ENCODE measurements at regions not wholly inside any gene's neighbourhood (a gene's known extent, or its start where the extent isn't known, plus 50 kb on each side); places are given as distances from the start of the nearest gene placed in this dataset.

GRCh38 chr16:8459085-8459733 is 131.1 kb downstream of the TMEM114 start:
- no peak for TF ChIP-seq CTCF (IDR thresholded peaks at IDR 0.05; ENCODE audit: unreplicated experiment)
- no peak overlapping the region for H3K27ac Mint-ChIP-seq
- no peak for DNase-seq (ENCODE audit: low spot score, unreplicated experiment)
- peaks cover under 1% of the 10 kb centered on the region for H3K36me3 Mint-ChIP-seq (ENCODE audit: insufficient read depth)
- no peak overlapping the region for H3K4me3 Mint-ChIP-seq (ENCODE audit: low read depth)
- peaks cover 17% of the 10 kb centered on the region for H3K9me3 Mint-ChIP-seq (ENCODE audit: low read depth)
- peaks cover 6% of the 10 kb centered on the region for H3K4me1 Mint-ChIP-seq (ENCODE audit: low read depth)
- peaks cover 21% of the 10 kb centered on the region for H3K27me3 Mint-ChIP-seq

- DNase-seq (ENCODE audit: low spot score, unreplicated experiment): no peak
- Mint-ChIP-seq H3K9me3 (ENCODE audit: low read depth) (peaks cover 19% of the 10 kb centered on the region), H3K36me3 (ENCODE audit: insufficient read depth) (peaks cover 2% of the 10 kb centered on the region), H3K27ac (no peak overlapping the region), H3K4me1 (ENCODE audit: low read depth) (peaks cover 6% of the 10 kb centered on the region), H3K4me3 (ENCODE audit: low read depth) (no peak overlapping the region), H3K27me3 (peaks cover 21% of the 10 kb centered on the region)
- no peak for TF ChIP-seq CTCF (IDR thresholded peaks at IDR 0.05; ENCODE audit: unreplicated experiment)
Measured at GRCh38 chr16:8458481-8459046, 131.7 kb downstream of the TMEM114 start.

DNA sequence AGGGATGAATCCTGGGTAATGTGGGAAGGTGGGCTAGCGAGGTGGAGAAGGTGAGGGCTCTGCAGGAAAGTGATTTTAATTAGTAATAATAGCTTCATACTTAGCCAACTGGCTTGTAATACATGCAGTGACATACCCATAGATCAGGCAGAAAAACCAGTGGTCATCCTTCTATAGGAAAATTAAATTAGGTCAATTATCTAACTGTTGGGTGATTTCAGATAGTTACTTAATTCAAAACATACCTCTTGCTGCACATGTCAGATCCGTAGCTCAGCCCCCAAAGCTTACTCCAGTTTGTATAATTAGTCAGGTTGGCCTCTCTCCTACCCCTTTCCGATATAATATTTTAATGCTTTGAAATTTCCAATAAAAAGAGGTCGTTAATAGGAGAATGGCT is 137.0 kb downstream of the TMEM114 start:
- Mint-ChIP-seq H3K27me3 (peaks cover 5% of the 10 kb centered on the region), H3K9me3 (ENCODE audit: low read depth) (peaks cover 19% of the 10 kb centered on the region), H3K4me1 (ENCODE audit: low read depth) (peaks cover 11% of the 10 kb centered on the region), H3K36me3 (ENCODE audit: insufficient read depth) (peaks cover 2% of the 10 kb centered on the region), H3K27ac (no peak overlapping the region), H3K4me3 (ENCODE audit: low read depth) (no peak overlapping the region)
- no peak for TF ChIP-seq CTCF (IDR thresholded peaks at IDR 0.05; ENCODE audit: unreplicated experiment)
- no peak for DNase-seq (ENCODE audit: low spot score, unreplicated experiment)

- Mint-ChIP-seq H3K27me3 (peaks cover 2% of the 10 kb centered on the region), H3K9me3 (ENCODE audit: low read depth) (peaks cover 19% of the 10 kb centered on the region)
Measured at GRCh38 chr16:8452941-8453340, 137.4 kb downstream of the TMEM114 start.

DNA sequence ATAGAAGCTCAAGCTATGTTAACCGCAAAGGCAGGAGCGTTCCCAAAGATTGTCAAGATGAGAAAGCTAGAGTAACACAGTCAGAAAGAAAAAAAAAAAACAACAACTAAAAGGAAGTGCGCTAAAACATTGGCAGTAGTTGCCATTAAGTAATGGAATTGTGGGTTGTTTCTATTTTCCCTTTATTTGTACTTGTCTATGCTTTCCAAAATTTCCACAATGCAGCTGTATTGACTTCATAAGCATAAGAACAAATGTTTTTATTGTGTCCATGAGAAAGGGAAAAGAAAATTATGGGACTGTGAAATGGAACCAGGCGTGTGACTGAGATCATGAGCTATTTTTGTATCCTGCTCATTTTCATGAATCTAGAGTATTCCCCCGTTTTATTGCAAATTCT is 153.4 kb downstream of the TMEM114 start:
- no peak for DNase-seq (ENCODE audit: low spot score, unreplicated experiment)
- Mint-ChIP-seq H3K36me3 (ENCODE audit: insufficient read depth) (no peaks in the 10 kb centered on the region), H3K4me1 (ENCODE audit: low read depth) (peaks cover 1% of the 10 kb centered on the region), H3K4me3 (ENCODE audit: low read depth) (no peak overlapping the region), H3K27me3 (peaks cover 23% of the 10 kb centered on the region), H3K9me3 (ENCODE audit: low read depth) (peaks cover 5% of the 10 kb centered on the region), H3K27ac (no peak overlapping the region)
- TF ChIP-seq CTCF (IDR thresholded peaks at IDR 0.05; ENCODE audit: unreplicated experiment): no peak

More at GRCh38 chr16:8452941-8453340, 137.4 kb downstream of the TMEM114 start:
- H3K36me3 Mint-ChIP-seq (ENCODE audit: insufficient read depth): peaks cover 2% of the 10 kb centered on the region
- H3K27ac Mint-ChIP-seq: no peak overlapping the region
- H3K4me3 Mint-ChIP-seq (ENCODE audit: low read depth): no peak overlapping the region
- TF ChIP-seq CTCF (IDR thresholded peaks at IDR 0.05; ENCODE audit: unreplicated experiment): no peak
- H3K4me1 Mint-ChIP-seq (ENCODE audit: low read depth): peaks cover 8% of the 10 kb centered on the region
- no peak for DNase-seq (ENCODE audit: low spot score, unreplicated experiment)
